Posterior cingulate gyrus (tissue), 11 donors: ENCODE measurements at regions not wholly inside any gene's neighbourhood (a gene's known extent, or its start where the extent isn't known, plus 50 kb on each side); places are given as distances from the start of the nearest gene placed in this dataset.
A peak's percentile ranks its signal among the peaks of the same experiment; 100 is the strongest.

ENCODE experiments used
- DNase-seq, 10 donors: peaks; one replicate each; pipeline versions ENCODE4 v3.0.0 to v3.0.0-alpha.2; 2020 to 2021; ENCODE audit warnings: mixed read lengths in 3 of 10
- intact Hi-C: fragments of 100-400 bp; cut with DNase I; formaldehyde crosslinking; loops from one replicate; pipeline ENCODE4 v1.15.1; 2023

GRCh38 chrX:5142644-5143043 lies 1086.0 kb downstream of the NLGN4X start:
- peak in 2 of 10 donors; percentile 67 to 69 for DNase-seq
- intact Hi-C loops, result no loop called here

DNA sequence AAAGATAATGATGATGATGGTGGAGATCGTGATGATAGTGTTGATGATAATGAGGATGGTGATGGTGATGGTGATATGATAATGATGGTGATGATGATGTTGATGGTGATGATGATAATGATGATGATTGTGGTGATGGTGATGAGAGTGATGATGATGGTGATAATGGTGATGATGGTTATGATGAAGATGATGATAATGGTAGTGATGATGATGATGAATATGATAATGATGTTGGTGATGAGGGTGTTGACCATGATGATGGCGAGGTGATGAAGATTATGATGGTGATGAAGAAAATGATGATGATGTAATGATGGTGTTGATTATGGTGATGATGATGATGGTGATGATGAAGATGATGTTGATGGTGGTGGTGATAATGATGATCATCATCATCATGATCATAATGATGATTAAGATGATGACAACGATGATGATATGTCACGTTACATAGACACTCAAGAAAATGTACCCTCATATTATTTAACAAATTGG lies 1106.4 kb downstream of the NLGN4X start:
- no peak for DNase-seq
- intact Hi-C loops, result no loop called here

DNA sequence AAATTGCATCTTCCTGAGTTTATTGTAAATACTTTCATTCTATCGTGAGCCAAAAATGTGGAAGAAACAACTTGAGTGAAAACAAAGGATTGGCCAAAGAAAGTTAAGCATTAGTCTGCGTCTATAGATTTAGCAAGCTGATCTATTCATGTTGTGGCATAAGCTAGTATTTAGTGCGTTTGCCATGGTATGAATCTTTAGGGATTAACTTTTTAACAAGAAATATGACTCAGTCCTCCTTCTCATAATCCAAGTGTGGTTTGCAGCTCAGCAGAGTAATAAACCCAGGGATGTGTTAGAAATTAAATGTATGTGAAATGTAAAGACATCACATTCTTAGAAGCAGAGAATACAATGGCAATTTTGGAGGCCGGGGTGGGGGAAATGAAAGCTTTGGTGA lies 1110.9 kb downstream of the NLGN4X start:
- intact Hi-C loops, result no loop called here
- DNase-seq, result no peak

DNA sequence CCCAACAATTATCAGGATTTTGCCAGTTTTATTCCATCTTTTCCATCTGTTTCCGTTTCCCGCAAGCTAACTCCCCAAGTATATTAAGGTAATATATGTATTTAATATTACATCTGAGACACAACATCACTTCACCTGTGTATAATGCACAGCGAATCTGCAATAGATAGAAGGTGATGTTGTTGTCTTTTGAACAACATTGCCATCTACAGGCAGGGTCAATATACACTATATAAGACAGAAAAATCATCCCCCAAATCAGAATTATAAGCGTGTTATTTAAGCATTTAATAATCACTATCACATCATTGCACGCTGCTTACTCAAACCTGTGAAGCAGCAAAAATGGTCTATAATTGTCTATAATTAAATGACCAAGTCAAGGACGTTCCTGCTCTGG lies 1115.5 kb downstream of the NLGN4X start:
- intact Hi-C loops, result loop anchor here (2.0 kb wide), 1 partner anchor 566 kb away; no protein-coding TSS in a partner anchor
- no peak for DNase-seq

DNA sequence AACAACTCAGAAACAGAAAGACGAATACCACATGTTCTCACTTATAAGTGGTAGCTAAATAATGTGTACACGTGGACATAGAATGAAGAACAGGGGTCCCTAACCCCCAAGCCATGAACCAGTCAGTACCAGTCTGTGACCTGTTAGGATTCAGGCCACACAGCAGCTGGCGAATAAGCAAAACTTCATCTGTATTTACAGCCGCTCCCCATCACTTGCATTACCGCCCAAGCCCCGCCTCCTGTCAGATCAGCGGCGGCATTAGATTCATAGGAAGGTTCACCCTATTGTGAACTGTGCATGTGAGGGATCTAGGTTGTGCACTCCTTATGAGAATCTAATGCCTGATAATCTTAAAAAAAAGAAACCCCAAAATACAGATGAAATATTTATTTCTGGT lies 1128.7 kb downstream of the NLGN4X start:
- intact Hi-C loops, result no loop called here
- DNase-seq, result no peak

GRCh38 chrX:5086388-5086787 lies 1142.3 kb downstream of the NLGN4X start:
- DNase-seq, result no peak
- intact Hi-C loops, result no loop called here

GRCh38 chrX:5084279-5084678 lies 1144.4 kb downstream of the NLGN4X start:
- intact Hi-C loops, result no loop called here
- DNase-seq, result no peak

GRCh38 chrX:5082705-5083104 lies 1146.0 kb downstream of the NLGN4X start:
- intact Hi-C loops, result no loop called here

DNA sequence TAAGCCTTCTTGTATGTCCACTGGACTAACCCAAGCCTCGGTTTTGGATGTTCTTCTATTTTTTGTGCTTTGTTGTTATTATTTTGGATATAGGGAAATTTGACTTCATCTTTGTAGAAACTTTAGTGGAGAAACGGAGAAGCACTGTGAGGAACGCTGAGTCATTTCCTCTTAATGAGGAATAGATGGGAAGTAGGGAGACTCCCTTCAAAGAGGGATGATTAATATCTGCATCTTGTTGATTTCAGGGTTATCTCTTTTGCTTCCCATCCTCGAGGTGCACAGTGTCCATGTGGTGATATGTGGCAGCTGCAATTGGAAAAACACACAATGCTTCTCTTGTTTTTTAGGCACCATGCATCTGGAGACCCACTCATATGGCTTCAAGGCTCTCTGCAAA lies 1147.9 kb downstream of the NLGN4X start:
- intact Hi-C loops, result no loop called here

More at GRCh38 chrX:5082705-5083104, 1146.0 kb downstream of the NLGN4X start:
- DNase-seq, result no peak

DNA sequence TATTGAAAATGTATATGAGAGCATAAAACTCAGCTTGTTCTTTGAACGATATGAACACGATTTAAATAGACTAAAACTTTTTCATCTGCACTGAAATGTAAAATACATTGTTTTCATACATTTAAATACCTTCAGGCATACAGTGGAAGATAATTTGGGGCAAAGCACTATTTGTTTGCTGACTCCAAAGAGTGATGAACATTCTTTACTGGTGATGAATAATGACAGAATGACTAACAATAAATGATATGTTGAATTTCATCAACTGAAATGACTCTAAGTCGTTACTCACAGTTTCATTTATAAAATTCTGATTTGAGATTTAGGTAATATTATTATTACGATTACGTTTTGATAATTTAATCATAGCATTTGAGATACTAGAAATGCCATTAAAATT lies 1160.1 kb downstream of the NLGN4X start:
- intact Hi-C loops, result no loop called here
- no peak for DNase-seq

More for the DNA sequence above, 1147.9 kb downstream of the NLGN4X start:
- DNase-seq, result no peak

- intact Hi-C loops, result no loop called here
- DNase-seq, result no peak
These were observed 1170.9 kb downstream of the NLGN4X start for GRCh38 chrX:5057786-5058185.

DNA sequence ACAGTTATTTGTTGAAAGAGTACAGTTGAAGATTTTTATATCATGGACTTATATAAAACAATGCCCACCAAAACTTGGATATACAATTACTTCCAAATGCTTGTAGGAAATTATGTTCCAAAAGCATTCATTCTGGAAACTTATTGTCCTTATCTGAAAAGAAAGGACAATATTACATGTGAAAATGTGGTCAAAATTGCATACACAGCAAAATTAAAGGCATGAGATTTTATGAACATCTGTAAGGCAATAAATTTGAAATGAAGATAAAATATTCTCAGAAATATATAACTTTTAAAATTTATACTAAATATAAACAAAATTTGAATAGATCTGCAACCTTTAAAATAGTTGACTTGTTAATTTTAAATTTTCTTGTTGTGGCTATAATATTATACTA lies 1173.8 kb downstream of the NLGN4X start:
- intact Hi-C loops, result no loop called here

DNA sequence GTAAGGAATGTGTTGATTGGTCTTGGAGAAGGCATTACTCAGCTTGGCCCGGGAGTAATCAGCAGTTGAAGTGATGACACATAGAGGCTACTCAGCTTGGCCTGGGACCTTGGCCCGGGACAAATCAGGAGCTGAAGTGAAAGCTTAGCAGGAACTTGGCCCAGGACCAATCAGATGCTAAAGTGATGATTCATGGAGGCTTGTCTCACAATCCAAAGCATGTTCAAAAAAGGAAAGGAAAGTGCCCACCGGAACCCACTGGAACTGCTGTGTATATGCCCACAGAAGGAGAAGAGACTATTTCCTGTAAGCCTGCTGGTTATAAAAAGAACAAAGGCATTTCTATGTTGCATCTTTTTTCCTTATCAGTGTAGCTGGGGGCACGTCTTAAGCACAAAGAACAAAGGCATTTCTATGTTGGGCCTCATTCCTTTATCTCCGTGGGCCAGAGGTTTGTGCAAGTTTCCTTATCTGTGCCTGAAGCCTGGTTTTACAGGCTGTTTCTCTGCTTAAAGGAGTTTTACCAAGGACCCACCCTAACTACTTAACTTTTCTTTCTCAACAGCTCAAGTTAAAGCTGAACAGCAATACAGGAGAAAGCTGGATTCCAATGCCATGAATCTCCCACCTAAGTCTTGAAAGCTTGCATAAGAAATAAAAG lies 1176.7 kb downstream of the NLGN4X start:
- intact Hi-C loops, result no loop called here
- DNase-seq, result peak in 4 of 10 donors; percentile 4 to 73 (median 12)

More for the DNA sequence above, 1173.8 kb downstream of the NLGN4X start:
- DNase-seq, result no peak

DNA sequence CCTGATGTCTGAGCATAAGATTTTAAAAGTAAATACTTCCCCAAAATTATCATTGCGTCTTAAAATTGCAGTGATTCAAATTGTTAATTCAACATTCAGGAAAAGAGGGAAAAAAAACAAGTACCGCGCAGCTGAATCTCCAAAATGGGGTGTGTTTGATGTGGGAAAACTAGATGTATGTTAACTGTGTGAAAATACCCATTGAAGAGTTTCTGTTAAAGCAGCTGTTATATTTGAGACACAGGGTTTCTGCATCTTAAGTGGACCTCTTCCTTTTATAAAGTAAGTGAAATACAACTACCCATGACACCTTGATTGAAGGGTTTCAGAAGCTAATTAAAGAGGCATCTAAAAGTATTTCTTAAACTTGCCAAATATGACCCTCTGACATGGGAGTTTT lies 1186.1 kb downstream of the NLGN4X start:
- DNase-seq, result no peak
- intact Hi-C loops, result no loop called here

- no peak for DNase-seq
- intact Hi-C loops, result no loop called here
These were observed 1196.9 kb downstream of the NLGN4X start for GRCh38 chrX:5031792-5032191.

DNA sequence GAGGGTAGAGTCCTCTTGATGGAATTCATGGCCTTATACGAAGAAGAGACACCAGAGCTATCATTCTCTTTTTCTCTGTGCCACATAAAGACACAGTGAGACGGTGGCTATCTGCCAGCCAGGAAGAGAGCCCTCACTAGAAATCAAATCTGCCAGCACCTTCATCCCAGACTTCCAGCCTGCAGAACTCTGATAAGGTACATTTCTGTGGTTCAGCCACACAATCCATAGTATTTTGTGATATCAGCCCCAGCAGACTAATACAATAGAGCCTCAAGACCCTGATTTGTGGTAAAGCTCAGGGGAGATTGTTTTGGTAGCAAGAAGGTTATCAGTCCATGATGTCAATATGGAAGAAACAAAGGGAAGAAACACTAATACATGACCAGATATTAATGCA lies 1213.2 kb downstream of the NLGN4X start:
- DNase-seq, result no peak
- intact Hi-C loops, result no loop called here

- no peak for DNase-seq
- intact Hi-C loops, result no loop called here
These were observed 1233.8 kb downstream of the NLGN4X start for GRCh38 chrX:4994855-4995254.

DNA sequence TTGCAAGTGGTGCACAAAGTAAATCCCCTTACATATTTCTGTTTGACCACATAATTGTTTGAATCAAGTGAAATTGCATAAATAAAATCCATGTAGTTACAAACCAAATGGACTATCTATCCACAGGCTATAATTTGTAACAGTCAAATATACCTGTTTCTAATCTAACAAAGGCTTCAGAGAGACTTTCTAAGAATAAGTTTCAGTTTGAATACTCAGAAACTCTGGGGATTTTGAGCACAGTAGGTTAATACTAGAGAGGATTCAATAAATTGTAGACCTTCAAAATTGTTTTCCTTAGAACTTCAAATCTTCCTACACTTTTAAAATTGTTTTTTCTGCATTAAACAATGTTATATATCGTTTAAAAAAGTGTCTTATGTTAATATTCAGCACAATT lies 1250.1 kb downstream of the NLGN4X start:
- intact Hi-C loops, result no loop called here
- DNase-seq, result no peak

DNA sequence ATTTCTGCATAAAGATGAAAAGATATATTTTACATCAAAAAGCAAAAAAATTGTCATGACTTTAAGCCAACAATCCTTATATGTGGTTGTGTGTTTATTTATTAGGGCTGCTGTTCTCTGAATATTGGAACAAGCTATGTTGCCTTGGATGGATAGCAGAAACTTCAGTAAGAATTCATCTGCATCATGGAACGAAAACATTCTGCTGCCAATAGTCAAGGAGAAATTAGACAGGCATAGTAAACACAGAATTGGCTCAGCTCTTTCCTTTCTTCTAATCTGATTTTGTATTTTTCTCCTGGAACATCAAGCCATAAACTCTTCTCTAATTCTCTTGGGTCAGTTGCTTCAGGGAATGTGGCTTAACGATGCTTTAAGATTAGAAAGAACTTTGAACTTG lies 1257.0 kb downstream of the NLGN4X start:
- no peak for DNase-seq
- intact Hi-C loops, result no loop called here

GRCh38 chrX:4964112-4964511 lies 1250.7 kb upstream of the PRKX start:
- no peak for DNase-seq
- intact Hi-C loops, result no loop called here

GRCh38 chrX:4963432-4963831 lies 1250.0 kb upstream of the PRKX start:
- intact Hi-C loops, result no loop called here
- DNase-seq, result no peak

DNA sequence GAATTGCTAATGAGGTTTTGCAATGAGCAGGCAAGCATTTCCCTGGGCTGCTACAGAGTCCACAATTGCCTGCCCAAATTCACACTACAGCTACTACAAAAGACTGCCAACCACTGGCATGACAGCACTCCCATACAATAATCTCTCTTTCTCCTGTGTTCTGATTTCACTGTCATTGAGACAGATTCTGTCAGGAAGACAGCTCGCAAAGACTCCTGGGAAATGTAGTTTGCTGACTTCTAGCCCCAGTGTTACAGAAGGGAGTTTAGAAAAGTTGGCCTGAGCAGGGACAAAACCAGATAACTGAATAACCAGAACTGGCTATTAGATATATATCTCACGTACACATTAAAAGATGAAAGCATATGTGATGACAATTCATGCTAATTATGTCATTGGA lies 1231.3 kb upstream of the PRKX start:
- intact Hi-C loops, result no loop called here
- no peak for DNase-seq

- no peak for DNase-seq
- intact Hi-C loops, result no loop called here
These were observed 1222.9 kb upstream of the PRKX start for GRCh38 chrX:4936315-4936714.
